ENCODE measurements at regions not wholly inside any gene's neighbourhood (a gene's known extent, or its start where the extent isn't known, plus 50 kb on each side); places are given as distances from the start of the nearest gene placed in this dataset.

- peaks cover 78% of the 10 kb centered on the region for H3K27me3 ChIP-seq (ENCODE audit: insufficient read depth, low read depth)
- CTCF ChIA-PET: no interaction called here
Measured at GRCh38 chr11:45489281-45489905, 176.0 kb downstream of the CHST1 start.

GRCh38 chr11:45486461-45486860 lies 179.0 kb downstream of the CHST1 start:
- DNase-seq: no peak
- Histone ChIP-seq H3K4me3 (no peak overlapping the region), H3F3A (ENCODE audit: insufficient read depth, low read depth) (no peaks in the 10 kb centered on the region), H3K9me3 (ENCODE audit: insufficient read depth, low read depth) (no peaks in the 10 kb centered on the region), H2AFZ (no peak overlapping the region), H4K20me1 (ENCODE audit: insufficient read depth) (no peaks in the 10 kb centered on the region; the same call in 1 of the 2 replicates), H3K9me2 (ENCODE audit: insufficient read depth) (no peaks in the 10 kb centered on the region), H3K4me2 (no peak overlapping the region), H3K36me3 (ENCODE audit: low read depth) (no peaks in the 10 kb centered on the region), H3K79me2 (ENCODE audit: low read depth) (no peaks in the 10 kb centered on the region), H3K4me1 (replicated peaks; ENCODE audit: insufficient read depth) (no peaks in the 10 kb centered on the region), H3K27ac (no peak overlapping the region), H3K27me3 (ENCODE audit: insufficient read depth, low read depth) (peaks cover 100% of the 10 kb centered on the region)
- CTCF ChIA-PET: no interaction called here
- intact Hi-C loops (cut with micrococcal nuclease; ENCODE audit: unreplicated experiment): no loop called here
- POLR2A ChIA-PET (ENCODE audit: unreplicated experiment): no interaction called here
- BruUV-seq (replicated peaks): no TSS peak
- TF ChIP-seq EZH2 (IDR thresholded peaks at IDR 0.05; ENCODE audit: low read depth): no peak
- no peak for TF ChIP-seq CTCF (conservative IDR thresholded peaks at IDR 0.05)

More at GRCh38 chr11:45489281-45489905, 176.0 kb downstream of the CHST1 start:
- Histone ChIP-seq H3K4me3 (no peak overlapping the region), H3K9me2 (ENCODE audit: insufficient read depth) (no peaks in the 10 kb centered on the region), H3K4me2 (no peak overlapping the region), H4K20me1 (ENCODE audit: insufficient read depth) (no peaks in the 10 kb centered on the region; the same call in 1 of the 2 replicates), H3K9me3 (ENCODE audit: insufficient read depth, low read depth) (no peaks in the 10 kb centered on the region), H3K27ac (no peak overlapping the region), H3F3A (ENCODE audit: insufficient read depth, low read depth) (no peaks in the 10 kb centered on the region), H3K36me3 (ENCODE audit: low read depth) (no peaks in the 10 kb centered on the region), H3K79me2 (ENCODE audit: low read depth) (no peaks in the 10 kb centered on the region), H3K4me1 (replicated peaks; ENCODE audit: insufficient read depth) (no peaks in the 10 kb centered on the region), H2AFZ (no peak overlapping the region)
- DNase-seq: no peak
- no TSS peak for BruUV-seq (replicated peaks)
- intact Hi-C loops (cut with micrococcal nuclease; ENCODE audit: unreplicated experiment): no loop called here
- TF ChIP-seq EZH2 (IDR thresholded peaks at IDR 0.05; ENCODE audit: low read depth) (no peak), CTCF (conservative IDR thresholded peaks at IDR 0.05) (no peak)
- POLR2A ChIA-PET (ENCODE audit: unreplicated experiment): no interaction called here

GRCh38 chr11:45485070-45485707 lies 180.2 kb downstream of the CHST1 start:
- POLR2A ChIA-PET (ENCODE audit: unreplicated experiment): no interaction called here
- no peak overlapping the region for H3K27ac ChIP-seq
- no peaks in the 10 kb centered on the region for H3K79me2 ChIP-seq (ENCODE audit: low read depth)
- DNase-seq: no peak
- no TSS peak for BruUV-seq (replicated peaks)
- TF ChIP-seq CTCF (conservative IDR thresholded peaks at IDR 0.05) (no peak), EZH2 (IDR thresholded peaks at IDR 0.05; ENCODE audit: low read depth) (no peak)
- no peak overlapping the region for H3K4me2 ChIP-seq
- no peaks in the 10 kb centered on the region for H3K9me2 ChIP-seq (ENCODE audit: insufficient read depth)
- no peak overlapping the region for H3K4me3 ChIP-seq
- CTCF ChIA-PET: no interaction called here
- intact Hi-C loops (cut with micrococcal nuclease; ENCODE audit: unreplicated experiment): no loop called here
- no peaks in the 10 kb centered on the region; the same call in 1 of the 2 replicates for H4K20me1 ChIP-seq (ENCODE audit: insufficient read depth)
- H2AFZ ChIP-seq: no peak overlapping the region
- H3K4me1 ChIP-seq (replicated peaks; ENCODE audit: insufficient read depth): no peaks in the 10 kb centered on the region
- H3F3A ChIP-seq (ENCODE audit: insufficient read depth, low read depth): no peaks in the 10 kb centered on the region
- no peaks in the 10 kb centered on the region for H3K36me3 ChIP-seq (ENCODE audit: low read depth)
- H3K27me3 ChIP-seq (ENCODE audit: insufficient read depth, low read depth): peaks cover 100% of the 10 kb centered on the region
- no peaks in the 10 kb centered on the region for H3K9me3 ChIP-seq (ENCODE audit: insufficient read depth, low read depth)

All from PC-9 (cell line).